HG03025 (cell line): ENCODE measurements at regions not wholly inside any gene's neighbourhood (a gene's known extent, or its start where the extent isn't known, plus 50 kb on each side); places are given as distances from the start of the nearest gene placed in this dataset.

Experiments used
- ATAC-seq: cut with Tn5 transposase; IDR thresholded peaks from one replicate; pipeline ENCODE4 v1.9.1; 2021; ENCODE audit warnings: mild to moderate bottlenecking, moderate library complexity; ENCODE audit not compliant: unreplicated experiment, low FRiP score

DNA sequence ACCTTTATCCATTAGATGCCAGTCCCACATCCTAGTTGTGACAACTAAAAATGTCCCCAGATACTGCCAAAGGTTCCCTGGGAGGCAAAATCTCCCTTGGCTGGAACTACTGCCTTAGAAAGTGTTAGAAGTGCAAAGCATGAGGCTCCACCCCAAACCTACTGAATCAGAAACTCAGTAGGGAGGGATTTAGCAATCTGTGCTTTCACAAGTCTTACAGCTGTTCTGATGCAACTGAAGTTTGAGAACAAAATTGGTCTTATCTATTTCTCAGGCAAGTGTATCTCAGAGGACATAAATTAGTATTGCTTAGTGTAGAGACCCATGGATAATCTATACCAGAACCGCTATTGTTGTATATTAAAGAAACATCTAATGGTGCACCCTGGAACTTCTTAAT, 70.2 kb downstream of the CLDN1 start:
- ATAC-seq, result peak; percentile 57

DNA sequence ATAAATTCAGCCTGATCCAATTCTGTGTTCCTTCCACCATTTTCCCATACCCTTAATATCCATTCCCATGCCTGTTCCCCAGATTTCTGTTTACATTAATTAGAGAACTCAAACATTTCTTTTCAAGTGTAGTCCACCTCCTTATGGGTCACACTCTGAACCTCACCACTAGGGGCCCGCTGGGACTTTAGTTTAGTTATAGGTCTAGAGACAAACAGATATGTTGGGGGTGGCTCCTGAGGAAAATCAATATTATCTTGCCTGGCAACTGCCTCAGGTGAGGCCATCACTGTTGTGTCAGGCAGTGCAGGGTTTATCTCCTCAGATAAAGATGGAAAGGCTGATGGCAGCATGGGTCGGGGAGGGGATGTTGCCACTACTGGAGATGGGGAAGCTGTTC, 72.8 kb downstream of the CLDN1 start:
- no peak for ATAC-seq

DNA sequence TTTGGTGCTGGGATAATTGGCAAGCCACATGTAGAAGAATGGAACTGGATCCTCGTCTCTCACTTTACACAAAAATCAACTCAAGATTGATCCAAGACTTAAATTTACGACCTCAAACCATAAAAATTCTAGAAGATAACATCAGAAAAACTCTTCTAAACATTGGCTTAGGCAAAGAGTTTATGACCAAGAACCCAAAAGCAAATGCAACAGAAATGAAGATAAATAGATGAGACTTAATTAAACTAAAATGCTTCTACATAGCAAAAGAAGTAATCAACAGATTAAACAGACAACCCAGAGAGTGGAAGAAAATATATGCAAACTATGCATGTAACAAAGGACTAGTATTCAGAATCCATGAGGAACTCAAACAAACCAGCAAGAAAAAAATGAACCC, 80.1 kb downstream of the CLDN1 start:
- ATAC-seq, result no peak

DNA sequence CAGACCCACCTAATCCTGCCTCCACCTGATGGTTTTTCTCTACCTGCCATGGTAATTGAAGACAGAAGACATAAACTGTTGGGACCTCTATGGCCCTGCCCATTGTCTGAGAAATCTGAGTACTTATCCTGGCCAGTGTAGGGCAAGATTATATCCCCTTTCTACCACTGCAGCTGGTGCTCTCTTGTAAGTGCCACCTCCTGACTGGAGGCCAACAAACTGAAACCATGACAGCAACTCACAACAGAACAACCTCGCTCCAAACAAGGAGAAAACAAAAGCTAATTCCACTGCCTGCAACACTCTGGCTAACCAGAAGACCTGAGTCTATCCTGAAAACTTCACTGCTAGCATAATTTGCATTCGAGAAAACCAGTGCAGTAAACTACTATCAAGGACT, 82.9 kb downstream of the CLDN1 start:
- ATAC-seq, result no peak

DNA sequence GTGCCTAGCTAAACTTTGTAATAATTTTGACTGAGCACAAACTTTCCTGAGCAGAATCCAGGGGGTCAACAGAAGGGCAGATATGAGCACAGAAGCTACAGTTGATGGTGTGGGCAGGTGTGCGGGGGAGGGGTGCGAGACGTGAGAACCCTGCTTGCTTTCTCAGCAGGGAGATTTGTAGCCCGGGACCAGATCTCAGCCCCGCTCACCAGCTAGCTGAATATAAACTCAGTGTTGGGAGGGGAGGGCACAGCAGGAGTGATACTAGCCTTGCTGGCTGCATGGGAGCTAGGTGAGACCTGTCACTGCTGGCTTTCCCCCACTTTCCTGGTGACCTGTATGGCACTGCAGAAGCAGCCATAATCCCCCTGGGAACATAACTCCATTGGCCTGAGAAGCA, 83.4 kb downstream of the CLDN1 start:
- ATAC-seq, result no peak

DNA sequence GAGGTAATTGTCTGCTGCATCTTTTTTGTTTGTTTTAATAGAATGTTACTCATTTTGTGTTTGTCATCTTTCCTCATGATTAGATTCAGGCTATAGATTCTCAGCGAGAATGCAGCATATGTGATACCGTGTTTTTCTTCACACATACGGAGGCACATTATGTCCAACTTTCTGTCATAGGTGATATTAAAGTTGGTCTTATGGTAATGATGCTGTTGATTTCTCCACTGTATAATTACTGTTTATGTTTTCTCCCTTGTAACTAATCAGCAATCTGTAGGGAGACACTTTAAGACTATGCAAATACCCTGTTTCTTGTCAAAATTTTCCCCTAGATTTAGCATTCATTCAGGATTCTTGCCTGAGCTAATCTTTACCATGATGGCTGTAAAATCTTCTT, 87.6 kb downstream of the CLDN1 start:
- no peak for ATAC-seq

DNA sequence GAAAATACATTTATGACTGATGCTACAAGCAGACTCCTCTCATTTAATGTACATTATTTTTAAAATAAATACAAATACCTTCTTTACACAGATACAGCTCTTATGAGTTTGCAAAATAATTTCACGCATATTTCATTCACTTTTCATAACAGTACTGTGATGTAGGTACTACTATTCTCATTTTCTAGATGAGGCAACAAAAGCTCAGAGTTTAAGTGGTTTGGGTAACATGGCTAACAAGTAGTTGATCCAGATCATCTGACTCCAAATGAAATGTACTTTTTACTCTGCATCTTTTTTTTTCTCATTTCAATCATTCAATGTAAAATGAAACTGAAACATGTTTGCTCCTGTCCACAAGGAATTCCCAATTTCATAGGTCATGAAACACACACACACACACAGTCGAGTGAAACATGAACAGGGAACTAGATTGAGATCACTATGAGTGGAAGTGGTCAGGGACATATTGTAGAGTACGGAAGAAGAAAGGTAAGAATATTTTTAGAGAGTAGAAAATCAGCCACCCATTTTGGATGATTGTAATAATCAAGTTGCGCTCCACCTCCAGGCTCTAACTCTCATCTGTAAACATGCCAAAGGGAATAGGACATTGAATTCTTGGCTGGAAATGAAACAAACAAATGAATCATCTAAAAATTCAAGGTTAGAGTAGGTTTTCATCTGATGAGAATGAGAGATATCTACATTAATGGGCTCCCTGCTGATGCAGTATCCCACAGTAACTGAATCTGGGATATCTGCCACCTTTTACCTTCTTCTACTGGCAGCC, 92.4 kb downstream of the CLDN1 start:
- ATAC-seq, result no peak

DNA sequence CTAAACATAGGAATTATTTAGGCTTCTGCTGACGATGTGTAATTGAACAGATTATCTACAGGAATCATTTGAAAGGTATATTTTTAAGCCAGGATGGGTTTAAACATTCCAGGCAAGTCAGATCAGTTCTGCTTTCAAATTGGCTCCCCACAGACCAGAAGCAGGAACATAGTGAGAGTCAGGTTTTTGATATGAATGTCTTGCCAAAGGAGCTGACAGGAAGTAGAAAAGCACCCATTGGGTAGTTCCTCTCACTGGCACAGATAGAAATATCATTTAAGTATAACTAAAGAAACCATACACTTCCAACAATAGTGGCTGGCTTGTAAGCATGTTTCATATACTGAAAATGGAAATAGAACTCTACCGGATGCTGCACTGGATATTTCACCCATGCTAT, 95.2 kb downstream of the CLDN1 start:
- no peak for ATAC-seq

DNA sequence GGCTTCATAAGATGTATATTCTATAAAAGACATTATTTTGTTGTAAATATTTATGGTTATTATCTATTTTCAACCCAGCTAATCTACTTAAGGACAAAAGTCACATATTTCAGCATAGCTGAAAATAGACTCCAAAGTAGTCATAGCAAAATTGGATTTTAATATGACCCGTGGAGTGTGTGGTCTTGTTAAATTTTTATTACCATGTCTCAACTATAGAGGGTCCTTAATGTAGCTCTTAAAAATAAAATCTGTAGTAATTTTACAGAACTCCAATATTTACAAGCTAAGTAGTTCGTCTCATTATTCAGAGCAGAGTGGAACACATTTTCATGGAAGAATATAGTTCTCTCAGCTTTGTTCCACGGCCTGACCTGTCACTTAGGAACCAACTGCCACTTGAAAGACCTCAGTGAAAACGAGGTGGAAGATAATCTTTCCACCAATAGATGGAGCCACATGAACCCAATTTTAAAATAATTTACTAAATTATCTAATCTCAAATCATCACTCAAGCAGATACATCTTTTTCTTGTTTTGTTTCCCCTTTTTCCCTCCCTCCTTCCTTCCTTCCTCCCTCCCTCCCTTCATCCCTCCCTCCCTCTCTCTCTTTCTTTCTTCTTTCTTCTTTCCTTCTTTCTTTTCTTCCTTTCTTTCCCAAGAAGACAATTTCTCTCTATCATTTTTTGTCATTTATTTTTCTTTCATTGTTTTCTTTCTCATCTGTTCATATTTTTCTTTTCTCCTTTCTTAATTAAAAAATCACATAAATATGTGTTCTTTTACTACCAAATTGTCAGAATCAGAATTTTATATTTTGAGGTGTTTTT, 97.2 kb downstream of the CLDN1 start:
- no peak for ATAC-seq

DNA sequence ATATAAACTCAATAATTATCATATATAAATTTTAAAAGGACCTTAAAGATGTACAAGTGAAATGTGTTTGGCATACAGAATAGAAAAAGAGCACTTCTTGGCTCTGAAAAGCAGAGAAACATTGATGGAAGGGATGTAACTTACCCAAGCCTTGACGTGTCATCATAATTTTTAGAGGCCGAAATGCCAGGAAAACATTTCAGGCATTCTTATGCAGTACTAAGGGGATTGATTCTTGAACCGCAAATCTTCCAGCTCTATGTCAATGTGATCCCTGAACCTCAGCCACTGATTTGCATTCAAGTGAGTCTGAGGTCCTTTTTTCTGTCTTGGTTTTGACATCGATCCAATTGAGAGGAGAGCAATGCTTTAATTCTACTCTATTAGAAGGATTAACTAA, 97.8 kb downstream of the CLDN1 start:
- no peak for ATAC-seq

DNA sequence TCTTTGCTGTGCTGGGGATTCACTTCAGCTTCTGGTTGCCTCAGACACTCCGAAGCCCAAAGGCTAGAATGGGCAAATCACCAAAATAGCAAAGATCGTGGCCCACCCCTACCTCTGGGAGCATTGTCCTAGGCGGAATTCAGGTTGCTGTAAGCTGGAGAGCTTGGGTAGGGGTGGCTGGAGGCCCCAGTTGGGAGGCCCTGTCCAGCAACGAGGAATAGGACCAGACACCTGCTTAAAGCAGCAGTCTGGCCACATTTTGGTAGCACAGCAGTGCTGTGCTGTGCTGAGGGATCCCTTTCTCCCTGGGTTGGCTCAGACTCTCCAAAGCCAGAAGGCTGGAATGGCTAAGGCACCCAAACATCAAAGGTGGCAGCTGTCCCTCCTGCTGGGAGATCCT, 99.3 kb downstream of the CLDN1 start:
- no peak for ATAC-seq

DNA sequence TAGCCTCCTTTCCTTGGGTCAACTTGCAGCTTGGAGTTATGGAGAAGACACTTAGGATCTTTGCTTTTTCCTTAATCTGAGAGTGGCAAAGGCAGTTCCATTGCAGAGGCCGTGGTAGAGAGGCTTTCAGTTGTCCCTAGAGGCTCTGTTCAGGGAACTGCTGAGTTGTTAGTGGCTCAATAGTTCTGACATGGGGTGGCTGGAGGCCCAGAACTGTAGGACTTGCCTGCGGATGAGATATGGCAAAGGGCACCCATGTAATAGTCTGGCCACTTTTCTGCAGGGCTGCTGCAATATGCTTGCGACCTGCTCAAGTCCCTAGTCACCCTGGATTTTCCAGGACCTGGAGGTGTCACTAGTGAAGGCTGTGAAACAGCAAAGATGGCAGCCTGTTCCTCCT, 99.9 kb downstream of the CLDN1 start:
- ATAC-seq, result no peak

DNA sequence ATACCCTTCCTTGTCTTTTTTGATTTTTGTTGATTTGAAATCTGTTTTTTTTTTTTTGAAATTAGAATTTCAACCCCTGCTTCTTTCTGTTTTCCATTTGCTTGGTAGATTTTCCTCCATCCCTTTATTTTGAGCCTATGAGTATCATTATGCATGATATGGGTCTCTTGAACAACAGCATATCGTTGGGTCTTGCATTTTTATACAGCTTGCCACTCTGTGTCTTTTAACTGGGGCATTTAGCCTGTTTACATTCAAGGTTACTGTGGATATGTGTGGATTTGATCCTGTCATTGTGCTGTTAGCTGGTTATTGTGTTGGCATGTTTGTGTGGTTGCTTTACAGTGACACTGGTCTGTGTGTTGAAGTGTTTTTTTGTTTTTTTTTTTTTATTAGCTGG, 99.7 kb upstream of the P3H2 start:
- ATAC-seq, result no peak

DNA sequence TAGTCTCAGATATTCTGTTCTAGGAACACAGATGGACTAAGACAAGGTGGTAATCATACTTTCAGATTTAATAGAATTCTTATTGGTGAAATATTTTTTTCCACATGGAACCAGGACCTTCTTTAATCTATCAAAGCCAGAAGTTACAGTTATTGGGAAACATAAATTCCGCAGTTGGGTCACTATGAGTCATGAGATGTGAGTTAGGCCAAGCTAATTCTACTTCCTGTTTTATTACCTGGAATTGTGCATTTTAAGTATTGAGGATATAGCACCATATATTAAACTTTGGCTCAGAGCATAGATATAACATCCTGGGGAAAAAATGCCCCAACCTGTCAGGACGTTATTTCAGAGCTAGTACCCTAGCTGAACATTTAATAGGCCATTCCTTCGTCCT, 96.4 kb upstream of the P3H2 start:
- ATAC-seq, result no peak

DNA sequence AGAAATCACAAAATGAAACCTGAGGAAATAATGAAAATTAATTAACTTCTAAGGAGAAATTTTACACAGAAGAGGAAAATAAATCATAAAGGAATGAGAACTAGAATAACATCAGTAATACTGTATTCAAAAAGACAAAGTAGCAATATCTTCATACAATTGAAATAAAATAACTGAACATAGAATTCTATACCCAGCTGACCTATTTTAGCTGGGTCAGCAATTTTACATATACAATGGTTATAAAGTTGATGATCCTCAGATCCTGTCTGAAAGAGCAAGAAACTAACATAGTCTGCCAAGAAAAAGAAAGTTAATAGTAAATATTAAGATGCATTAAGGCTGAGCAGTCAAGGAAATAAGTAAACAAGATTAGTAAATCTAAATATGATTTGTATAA, 93.0 kb upstream of the P3H2 start:
- no peak for ATAC-seq

DNA sequence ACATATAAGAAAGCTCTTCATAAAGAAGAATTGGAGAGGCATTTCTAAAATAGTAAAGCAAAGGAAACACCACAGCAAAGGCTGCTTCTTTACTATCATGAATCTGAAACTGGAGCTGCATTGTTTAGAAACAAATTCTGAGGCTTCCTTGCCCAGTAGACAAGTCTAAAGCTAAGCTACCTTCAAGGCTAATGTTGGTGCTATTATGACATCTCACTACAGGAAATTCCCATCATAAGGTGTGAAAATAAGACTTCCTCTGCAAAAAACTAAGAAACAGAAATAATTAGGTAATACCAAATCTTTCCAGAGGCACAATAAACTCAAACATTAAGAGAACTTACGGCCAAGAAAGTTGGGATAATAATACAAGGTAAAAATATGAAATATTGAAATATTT, 89.9 kb upstream of the P3H2 start:
- no peak for ATAC-seq

DNA sequence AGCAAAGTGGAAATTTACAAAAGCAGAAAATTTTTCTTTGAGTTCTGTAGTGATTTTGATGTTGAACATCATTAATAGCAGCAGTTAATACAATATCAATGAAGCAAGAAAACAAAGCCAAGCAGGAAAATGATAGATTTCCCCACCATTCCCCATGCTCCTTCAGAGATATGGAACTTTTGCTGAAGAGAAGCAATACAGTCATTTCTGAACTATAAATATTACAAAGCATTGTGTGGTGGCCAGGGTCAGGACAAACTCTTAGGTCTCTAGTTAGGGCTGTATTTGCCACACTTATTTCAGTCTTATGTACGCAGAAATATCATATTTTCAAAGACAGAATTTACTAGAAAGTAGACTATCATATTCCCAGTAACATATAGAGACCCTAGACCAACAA, 88.8 kb upstream of the P3H2 start:
- ATAC-seq, result no peak

DNA sequence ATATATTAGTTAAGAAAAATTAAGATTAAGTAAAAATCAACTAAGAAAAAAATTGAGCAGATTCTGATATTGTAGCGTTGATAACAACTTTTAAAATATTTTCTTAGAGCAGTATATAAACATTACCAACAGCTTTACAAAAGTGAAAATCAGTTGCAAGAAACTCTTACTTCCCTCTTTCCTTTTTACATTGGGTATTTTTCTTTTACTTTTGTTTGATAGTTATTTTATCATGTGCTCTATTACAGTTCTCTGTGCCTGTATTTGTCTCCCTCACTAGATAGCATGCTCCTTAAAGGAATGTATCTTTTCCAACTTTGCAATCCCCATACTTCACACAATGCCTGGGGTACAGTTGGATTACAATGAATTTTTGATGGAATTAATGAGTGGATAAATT, 87.5 kb upstream of the P3H2 start:
- no peak for ATAC-seq

DNA sequence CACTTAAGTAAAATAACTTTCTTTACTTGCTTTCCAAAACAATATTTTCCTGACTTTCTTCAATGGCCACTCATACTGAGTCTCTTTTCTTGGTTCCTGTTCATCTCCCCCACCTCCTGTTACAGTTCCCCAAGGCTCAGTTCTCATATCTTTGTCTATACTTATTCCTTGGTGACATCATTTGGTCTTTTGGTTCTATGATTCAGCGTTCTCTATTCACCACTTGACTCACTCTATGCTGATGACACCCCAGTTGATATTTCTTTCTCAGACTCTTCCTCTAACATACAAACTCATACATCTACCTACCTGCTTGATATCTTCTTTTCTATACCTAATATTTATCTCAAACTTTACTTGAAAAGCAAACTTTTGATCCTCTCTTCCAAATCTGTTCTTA, 85.0 kb upstream of the P3H2 start:
- ATAC-seq, result peak; percentile 68

DNA sequence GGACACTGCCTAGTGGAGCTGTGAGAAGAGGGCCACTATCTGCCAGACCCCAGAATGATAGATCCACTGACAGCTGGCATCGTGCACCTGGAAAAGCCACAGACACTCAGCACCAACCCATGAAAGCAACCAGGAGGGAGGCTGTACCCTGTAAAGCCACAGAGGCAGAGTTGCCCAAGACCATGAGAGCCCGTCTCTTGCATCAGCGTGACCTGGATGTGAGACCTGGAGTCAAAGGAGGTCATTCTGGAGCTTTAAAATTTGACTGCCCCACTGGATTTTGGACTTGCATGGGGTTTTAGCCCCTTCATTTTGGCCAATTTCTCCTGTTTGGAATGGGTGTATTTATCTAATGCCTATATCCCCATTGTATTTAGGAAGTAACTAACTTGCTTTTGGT, 83.5 kb upstream of the P3H2 start:
- no peak for ATAC-seq

DNA sequence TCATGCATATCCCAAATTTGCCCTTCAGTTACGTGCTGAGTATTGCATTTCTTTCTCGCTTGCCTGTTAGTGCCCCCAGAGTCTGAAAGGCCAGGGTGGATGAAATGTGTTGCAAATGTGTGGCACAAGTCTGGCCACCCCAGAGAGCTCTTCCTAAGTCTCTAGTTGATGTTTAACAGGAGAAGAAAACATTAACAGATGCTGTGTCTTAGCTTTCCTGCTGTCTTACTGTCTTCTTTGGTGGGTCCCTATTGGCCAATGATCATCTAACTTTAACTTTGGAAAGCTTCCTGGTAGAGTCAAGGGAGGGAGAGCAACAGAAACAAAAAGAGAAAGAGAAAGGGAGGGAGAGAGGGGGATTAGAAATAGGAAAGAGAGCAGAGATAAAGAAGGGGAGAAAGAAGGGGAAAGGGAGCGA, 76.7 kb upstream of the P3H2 start:
- no peak for ATAC-seq

DNA sequence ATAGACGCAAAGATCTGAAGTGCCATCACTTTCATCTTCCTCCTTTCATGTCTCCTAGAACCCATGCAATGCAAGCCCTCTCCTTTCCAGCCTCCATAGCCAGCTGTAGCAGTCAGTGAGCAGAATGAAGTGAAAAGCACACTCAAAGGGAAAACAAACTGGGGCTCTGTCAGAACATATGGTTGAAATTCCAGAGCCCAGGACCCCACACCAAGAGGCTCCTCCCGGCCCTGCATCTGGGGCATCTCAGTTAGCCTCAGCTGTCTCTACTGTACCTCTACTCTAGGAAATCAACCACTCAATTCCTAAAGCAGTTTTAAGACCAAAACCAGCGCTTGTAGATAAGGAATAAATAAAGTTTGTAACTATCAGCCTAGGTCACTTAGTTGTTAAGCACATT, 73.8 kb upstream of the P3H2 start:
- ATAC-seq, result no peak
